Kidney (tissue), 13 donors: ENCODE measurements at regions not wholly inside any gene's neighbourhood (a gene's known extent, or its start where the extent isn't known, plus 50 kb on each side); places are given as distances from the start of the nearest gene placed in this dataset.
"Not testable (repeated sequence)": the region's sequence is repeated elsewhere in the genome, so short reads cannot be mapped to it uniquely, and the experiment has no call there.

Experiments
- DNase-seq, 5 donors: peaks; one replicate each; pipeline ENCODE4 v3.0.0-alpha.2; 2013 to 2020
- FAIRE-seq: peaks from 2 replicates; lab custom pipeline; 2012; peaks lifted over from hg19 to GRCh38; lab: Jason Lieb, UNC
- H3K27ac ChIP-seq, 2 donors: one replicate each; pipeline ENCODE4 v1.7.0; 2013; ENCODE audit warnings: low read depth in 2 of 2, low read length in 2 of 2, inconsistent platforms in 1 of 2
- H3K27me3 ChIP-seq: one replicate; pipeline ENCODE4 v1.7.1; 2013; ENCODE audit warnings: low read length, inconsistent platforms; ENCODE audit not compliant: control insufficient read depth, insufficient read depth
- H3K36me3 ChIP-seq, 3 donors: one replicate each; pipeline versions ENCODE4 v1.7.0 to v1.7.1; 2013; ENCODE audit warnings: low read length in 3 of 3, control low read depth in 1 of 3, inconsistent platforms in 1 of 3; ENCODE audit not compliant: insufficient read depth in 3 of 3, control insufficient read depth in 2 of 3
- H3K4me1 ChIP-seq, 3 donors: one replicate each; pipeline versions ENCODE4 v1.7.0 to v1.7.1; 2013; ENCODE audit warnings: low read length in 3 of 3, inconsistent platforms in 1 of 3, low read depth in 1 of 3; ENCODE audit not compliant: control insufficient read depth in 2 of 3, insufficient read depth in 2 of 3
- H3K4me3 ChIP-seq, 3 donors: one replicate each; pipeline versions ENCODE4 v1.7.0 to v1.8.1; 2013; ENCODE audit warnings: low read length in 3 of 3, control low read depth in 1 of 3, inconsistent platforms in 1 of 3
- H3K9ac ChIP-seq, 3 donors: one replicate each; pipeline versions ENCODE4 v1.7.0 to v1.7.1; 2013; ENCODE audit warnings: low read length in 3 of 3, control low read depth in 1 of 3, inconsistent platforms in 1 of 3
- H3K9me3 ChIP-seq, 3 donors: one replicate each; pipeline versions ENCODE4 v1.7.0 to v1.7.1; 2013; ENCODE audit warnings: low read length in 3 of 3, control low read depth in 1 of 3, inconsistent platforms in 1 of 3; ENCODE audit not compliant: control insufficient read depth in 2 of 3, insufficient read depth in 1 of 3
- intact Hi-C: fragments of 100-400 bp; cut with DNase I; formaldehyde crosslinking; loops from one replicate; pipeline ENCODE4 v1.11.1; 2022
- TF ChIP-seq, protein P1 (sequence below): IDR thresholded peaks from 3 replicates; pipeline ENCODE4 v1.5.1; 2012; ENCODE audit warnings: mild to moderate bottlenecking, moderate library complexity, borderline replicate concordance; ENCODE audit not compliant: insufficient read depth; ENCODE audit errors: extremely low read depth
- donor health status: control.
- donor health status: control.
- donor health status: control.
- donor health status: control.
- donor health status: control.
- donor health status: DM: yes; HTN: yes; CAD: no.
- donor health status: Normal renal cell carcinoma (clear cell type).

DNA sequence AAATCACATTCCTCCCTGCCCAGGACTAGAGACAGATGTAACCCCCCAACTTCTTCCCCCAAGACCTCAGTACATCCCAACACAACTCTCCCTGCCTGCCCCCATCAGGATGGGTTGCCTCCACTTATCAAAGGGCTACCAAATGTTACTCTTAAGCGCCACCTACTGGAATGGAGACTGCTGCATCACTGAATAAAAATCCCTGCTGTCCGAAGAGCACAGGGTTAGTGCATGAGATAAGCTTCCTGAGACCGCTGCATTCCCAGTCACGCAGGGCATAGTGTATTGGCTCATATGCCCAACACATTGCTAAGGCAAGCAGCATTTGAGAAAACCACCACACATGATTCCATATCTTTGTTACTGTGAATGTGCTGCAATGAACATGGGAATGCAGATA lies 544.5 kb downstream of the PPP4R3C start:
- peak in 2 of 5 donors; percentile 1 to 14 for DNase-seq
- Histone ChIP-seq H3K4me1 (no peaks in the 10 kb centered on the region), H3K9me3 (no peaks in the 10 kb centered on the region), H3K27ac (no peak overlapping the region), H3K36me3 (no peaks in the 10 kb centered on the region), H3K4me3 (no peak overlapping the region), H3K9ac (no peak overlapping the region), H3K27me3 (no peaks in the 10 kb centered on the region)
- intact Hi-C loops, result no loop called here
- TF ChIP-seq, protein P1, sequence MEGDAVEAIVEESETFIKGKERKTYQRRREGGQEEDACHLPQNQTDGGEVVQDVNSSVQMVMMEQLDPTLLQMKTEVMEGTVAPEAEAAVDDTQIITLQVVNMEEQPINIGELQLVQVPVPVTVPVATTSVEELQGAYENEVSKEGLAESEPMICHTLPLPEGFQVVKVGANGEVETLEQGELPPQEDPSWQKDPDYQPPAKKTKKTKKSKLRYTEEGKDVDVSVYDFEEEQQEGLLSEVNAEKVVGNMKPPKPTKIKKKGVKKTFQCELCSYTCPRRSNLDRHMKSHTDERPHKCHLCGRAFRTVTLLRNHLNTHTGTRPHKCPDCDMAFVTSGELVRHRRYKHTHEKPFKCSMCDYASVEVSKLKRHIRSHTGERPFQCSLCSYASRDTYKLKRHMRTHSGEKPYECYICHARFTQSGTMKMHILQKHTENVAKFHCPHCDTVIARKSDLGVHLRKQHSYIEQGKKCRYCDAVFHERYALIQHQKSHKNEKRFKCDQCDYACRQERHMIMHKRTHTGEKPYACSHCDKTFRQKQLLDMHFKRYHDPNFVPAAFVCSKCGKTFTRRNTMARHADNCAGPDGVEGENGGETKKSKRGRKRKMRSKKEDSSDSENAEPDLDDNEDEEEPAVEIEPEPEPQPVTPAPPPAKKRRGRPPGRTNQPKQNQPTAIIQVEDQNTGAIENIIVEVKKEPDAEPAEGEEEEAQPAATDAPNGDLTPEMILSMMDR, result no peak
- no peak for FAIRE-seq

DNA sequence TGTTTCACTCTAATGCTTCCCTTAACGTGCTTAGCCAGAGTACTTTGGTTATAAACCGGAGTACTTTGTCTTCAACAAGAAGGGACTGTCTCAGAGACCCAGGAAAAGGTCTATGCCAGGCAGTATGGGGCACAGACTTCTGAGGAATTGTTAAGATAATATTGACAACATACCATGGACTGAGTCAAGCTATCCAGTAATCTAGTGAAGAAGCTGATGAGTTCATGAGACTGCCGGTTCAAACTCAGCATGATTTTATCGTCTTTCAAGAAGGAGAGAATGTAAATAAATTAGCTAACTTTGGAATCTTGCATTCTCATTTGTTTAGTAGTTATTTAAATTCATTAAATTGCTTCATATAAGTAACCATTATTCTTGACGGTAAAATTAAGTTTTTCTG lies 546.1 kb downstream of the PPP4R3C start:
- no peak overlapping the region for H3K9ac ChIP-seq
- H3K4me1 ChIP-seq, result no peaks in the 10 kb centered on the region
- TF ChIP-seq, protein P1, result no peak
- intact Hi-C loops, result no loop called here
- H3K36me3 ChIP-seq, result no peaks in the 10 kb centered on the region
- DNase-seq (no peak), FAIRE-seq (peak; percentile 46)
- no peaks in the 10 kb centered on the region for H3K9me3 ChIP-seq
- no peaks in the 10 kb centered on the region for H3K27me3 ChIP-seq
- no peak overlapping the region for H3K4me3 ChIP-seq
- H3K27ac ChIP-seq, result no peak overlapping the region

DNA sequence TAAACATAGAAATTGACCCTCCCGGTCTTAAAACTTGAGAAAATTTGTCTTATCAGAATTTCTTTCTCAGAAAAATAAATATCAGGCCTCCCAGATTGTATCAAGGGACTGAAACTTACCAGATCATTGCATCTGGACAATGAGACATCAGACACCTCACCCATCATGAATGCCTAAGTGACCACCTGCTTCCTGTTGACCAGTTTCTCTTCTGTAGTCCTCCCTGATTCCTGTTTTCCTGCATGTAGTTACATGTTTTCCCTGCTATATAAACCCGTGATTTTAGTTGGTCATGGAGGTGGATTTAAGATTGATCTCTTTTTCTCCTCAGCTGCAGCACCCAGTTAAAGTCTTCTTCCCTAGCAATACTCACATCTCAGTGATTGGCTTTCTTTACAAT lies 548.1 kb downstream of the PPP4R3C start:
- Histone ChIP-seq H3K9ac (no peak overlapping the region), H3K27ac (no peak overlapping the region), H3K36me3 (no peaks in the 10 kb centered on the region), H3K9me3 (no peaks in the 10 kb centered on the region), H3K27me3 (no peaks in the 10 kb centered on the region), H3K4me1 (no peaks in the 10 kb centered on the region), H3K4me3 (no peak overlapping the region)
- FAIRE-seq (no peak), DNase-seq (no peak)
- TF ChIP-seq, protein P1, result no peak
- intact Hi-C loops, result no loop called here

DNA sequence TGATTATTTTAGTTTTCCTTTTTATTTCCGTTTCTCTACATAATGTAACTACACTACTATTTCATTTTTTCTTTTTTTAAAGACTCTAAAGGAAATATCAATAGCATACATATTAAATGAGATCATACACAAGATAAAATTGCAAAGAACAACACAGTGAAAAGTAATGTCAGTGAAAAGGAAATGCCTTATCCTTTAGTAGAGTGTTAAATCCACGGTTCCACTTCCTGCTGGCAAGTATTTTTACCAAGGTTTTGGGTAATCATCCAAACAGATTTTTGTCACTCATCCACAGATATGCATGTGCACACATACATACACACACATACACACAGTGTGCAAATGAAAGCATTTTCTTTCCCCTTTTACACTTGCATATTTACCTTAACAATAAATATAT lies 548.9 kb downstream of the PPP4R3C start:
- H3K9ac ChIP-seq, result no peak overlapping the region
- H3K27me3 ChIP-seq, result no peaks in the 10 kb centered on the region
- no peak overlapping the region for H3K27ac ChIP-seq
- H3K4me1 ChIP-seq, result no peaks in the 10 kb centered on the region
- no peaks in the 10 kb centered on the region for H3K9me3 ChIP-seq
- no peak for FAIRE-seq
- intact Hi-C loops, result no loop called here
- no peaks in the 10 kb centered on the region for H3K36me3 ChIP-seq
- no peak overlapping the region for H3K4me3 ChIP-seq
- TF ChIP-seq, protein P1, result no peak
- no peak for DNase-seq

DNA sequence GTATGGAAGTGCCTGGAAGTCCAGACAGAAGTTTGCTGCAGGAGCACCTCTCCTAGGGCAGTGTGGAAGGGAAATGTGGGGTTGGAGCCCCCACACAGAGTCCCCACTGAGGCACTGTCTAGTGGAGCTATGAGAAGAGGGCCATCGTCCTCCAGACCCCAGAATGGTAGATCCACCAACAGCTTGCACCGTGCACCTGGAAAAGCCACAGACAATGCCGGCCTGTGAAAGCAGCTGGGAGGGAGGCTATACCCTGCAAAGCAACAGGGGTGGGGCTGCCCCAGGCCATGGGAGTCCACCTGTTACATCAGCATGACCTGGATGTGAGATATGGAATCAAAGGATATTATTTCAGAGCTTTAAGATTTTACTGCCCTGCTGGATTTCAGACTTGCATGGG lies 551.4 kb downstream of the PPP4R3C start:
- H3K9me3 ChIP-seq, H3K9ac ChIP-seq, FAIRE-seq, H3K27ac ChIP-seq, intact Hi-C loops, H3K4me1 ChIP-seq, H3K4me3 ChIP-seq, H3K27me3 ChIP-seq, H3K36me3 ChIP-seq: not testable (repeated sequence)
- DNase-seq, result peak in 1 of 5 donors; percentile 22
